Activated CD4-positive, alpha-beta T cell treated with anti-CD3 and anti-CD28 coated beads, Interleukin-10, Interleukin-2, amounts not matched to agents 100 ng/mL and 50 ng/mL, durations not matched to agents 16 hours and 8 hours (primary cell): ENCODE measurements at regions not wholly inside any gene's neighbourhood (a gene's known extent, or its start where the extent isn't known, plus 50 kb on each side); places are given as distances from the start of the nearest gene placed in this dataset.

ENCODE experiments used
- DNase-seq: peaks from one replicate; pipeline ENCODE4 v3.0.0-alpha.2; 2020

DNA sequence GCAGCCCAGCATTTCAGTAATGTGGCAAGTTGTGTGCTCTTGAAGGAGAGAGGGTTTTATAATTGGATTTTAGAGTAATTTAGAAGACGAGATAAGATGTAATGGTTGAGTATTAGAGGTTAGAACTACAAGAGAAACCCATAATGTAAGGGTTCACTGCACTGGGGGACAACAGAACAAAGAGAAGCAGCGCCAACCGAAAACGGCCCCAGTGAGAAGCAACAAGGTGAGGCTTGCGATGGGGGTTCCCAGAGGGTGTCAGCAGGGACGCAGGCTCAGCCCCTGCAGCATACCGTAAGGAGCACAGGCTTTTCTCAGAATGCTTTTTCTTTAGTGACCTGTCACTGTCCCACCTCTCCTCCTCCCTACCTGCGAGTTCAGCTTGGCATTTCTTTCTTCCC is 183.9 kb upstream of the ETAA1 start:
- DNase-seq: no peak

DNA sequence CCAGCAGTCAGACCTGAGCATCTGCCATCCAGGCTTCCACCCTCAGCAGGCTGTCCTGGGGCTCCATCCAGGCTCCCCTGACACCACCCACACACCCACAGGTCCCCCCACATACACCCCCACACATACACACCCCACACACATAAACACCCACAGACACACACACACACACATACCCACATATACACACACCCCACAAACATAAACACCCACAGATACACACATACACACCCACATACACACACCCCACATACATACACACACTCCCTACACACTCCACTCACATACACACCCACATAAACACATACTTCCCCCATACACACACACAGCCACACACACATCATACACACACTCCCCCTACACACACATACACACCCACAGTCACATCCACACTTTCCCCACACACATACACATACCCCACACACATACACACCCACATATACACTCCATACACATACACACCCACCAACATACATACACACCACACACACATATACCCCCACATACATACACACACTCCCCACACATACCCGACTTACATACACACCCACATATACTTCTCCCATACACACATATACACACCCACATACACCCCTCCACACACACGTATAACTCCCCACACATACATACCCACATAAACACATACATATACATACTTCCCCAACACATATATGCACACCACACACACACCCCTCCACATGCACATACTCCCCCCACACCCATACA is 183.3 kb upstream of the ETAA1 start:
- DNase-seq: no peak

DNA sequence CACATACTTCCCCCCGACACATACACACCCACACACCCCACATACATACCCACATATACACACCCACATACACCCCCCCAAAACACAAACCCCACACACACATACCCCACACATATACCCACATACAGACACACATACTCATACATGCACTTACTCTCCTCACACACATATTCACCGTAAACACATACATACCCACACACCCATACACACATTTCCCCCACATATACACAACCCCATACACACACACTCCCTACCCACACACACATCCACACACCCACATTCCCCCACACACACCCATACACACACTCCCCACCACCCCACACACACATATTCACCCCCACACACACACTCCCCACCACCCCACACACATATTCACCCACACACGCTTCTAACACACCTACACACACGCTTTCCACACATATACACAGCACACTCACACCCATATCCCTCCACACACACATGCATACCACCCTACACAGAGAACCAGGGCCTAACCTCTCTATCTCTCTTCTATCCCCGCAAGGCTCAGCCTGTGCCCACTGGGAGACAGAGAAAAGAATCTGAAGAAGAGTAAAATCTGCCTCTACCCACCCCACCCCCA is 182.4 kb upstream of the ETAA1 start:
- DNase-seq: no peak

DNA sequence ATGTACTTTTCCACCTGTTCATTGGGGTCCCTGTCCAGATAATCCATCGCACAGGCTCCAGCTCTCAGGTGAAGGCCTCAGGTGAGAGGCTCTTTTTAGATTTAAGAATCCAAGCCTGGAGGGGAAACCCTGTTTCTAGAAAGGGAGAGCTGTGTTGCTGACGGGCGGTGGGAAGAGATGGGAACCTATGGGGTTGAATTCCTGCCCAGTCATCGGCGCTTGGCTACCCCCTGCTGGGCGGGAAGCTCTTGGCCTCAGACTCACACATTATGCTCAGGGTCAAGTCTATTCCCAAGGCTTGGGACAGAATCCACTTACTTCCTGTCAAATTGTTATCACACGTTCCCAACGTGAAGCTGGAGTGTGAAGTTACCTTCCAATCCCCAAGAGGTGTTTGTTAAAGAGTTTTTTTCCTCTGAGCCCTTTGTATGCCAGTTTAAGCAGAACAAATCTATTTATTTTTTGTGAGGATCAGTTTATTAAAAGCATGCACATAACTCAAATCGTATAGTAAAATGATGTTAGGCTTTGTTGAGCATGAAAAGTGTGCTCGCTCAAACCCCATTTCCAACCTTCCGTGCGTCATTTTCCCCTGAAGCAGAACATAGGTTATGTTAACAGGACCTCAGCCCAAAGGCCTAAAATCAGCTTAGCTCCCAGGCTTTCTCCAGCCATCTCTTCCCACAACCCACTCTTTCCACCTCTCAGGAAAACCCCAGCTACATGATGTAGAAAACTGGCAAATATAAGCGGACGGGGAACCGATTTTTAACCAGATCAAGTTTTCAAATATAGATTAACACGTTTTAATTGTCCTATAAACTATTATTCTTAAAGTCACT is 181.7 kb upstream of the ETAA1 start:
- no peak for DNase-seq

DNA sequence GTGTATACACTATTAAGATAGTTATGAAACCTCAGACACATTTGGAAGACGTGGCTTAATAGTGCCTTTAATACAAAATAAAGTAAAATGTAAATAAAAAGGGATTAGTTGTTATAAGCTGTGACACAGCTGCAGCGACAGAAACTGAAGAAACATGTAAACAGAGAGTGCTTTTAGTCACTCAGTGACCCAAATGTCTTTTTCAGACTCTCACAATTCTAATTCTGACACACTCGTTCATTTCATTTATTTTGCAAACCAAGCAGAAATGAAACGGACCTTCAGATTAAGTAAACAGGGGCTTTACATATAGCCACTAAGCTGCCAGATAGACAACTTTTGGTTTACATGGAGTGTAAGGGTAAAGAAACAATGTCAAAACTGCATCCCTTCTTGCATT is 181.0 kb upstream of the ETAA1 start:
- no peak for DNase-seq

DNA sequence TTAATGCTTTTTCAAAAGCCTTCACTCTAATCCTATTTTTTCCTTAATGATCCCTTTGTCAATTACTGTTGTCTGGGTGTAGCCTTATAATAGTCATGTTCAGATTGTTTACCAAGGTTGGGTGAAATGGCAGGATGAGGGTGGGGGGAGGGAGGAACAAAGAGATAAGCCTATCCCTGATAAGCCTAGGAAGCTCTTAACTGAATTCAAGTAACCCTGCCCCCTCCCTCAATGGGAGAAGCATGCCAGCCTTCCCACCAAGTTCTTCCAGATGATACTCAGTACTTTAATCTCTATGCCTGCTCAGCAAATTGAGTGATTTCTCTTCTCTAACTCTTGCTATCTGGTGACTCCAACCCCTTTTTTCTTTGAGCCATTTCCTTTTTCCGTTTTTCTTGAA is 180.3 kb upstream of the ETAA1 start:
- DNase-seq: no peak

DNA sequence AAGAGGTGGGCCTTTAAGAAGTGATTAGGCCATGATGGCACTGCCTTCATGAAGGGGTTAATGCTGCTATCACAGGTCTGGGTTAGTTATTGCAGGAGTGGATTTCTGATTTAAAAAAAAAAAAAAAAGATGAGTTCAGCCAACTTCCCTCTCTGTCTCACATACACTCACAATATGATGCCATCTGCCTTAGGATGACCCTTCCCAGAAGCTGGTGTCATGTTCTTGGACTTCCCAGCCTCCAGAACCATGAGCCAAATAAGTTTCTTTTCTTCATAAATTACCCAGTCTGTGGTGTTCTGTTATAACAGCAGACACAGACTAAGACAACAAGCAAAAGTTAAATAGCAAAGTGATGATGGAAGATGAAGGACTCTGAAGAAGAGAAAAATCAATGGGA is 179.7 kb upstream of the ETAA1 start:
- no peak for DNase-seq

DNA sequence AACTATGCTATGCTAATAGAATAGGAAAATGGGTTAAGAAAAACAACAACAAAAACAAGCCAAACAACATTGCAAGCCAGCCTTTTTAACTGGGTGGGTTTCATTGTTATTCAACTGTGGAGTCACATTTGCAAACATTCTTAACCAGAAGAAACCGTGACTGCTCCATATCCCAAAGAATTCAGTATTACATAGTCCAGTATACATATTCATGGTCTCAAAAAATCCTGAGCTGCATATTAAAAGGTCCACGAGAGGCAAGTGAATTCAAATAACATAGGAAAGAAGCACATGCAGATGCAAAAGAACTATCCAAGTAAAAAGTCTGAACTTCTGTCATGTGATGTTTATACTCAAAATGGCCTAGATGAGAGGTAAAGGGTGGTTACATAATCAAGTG is 179.1 kb upstream of the ETAA1 start:
- DNase-seq: no peak

DNA sequence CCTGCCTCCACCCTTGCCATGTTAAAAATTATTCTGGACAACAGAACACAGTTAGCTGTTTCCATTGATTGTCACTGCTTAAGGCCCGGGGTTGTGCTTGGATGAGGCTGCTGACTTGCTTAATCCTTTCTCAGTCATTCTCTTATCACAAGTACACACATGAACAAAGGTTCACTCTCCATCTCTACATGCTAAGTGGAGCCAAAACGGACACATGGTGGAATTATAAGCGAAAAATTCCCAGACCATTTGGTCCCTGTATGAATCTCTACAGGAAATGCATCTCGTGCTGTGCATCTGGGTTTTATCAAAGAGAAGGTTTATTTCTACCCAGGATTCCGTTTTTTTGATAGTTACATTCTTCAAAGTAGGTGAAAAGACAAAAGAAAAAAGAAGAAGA is 177.5 kb upstream of the ETAA1 start:
- DNase-seq: no peak

DNA sequence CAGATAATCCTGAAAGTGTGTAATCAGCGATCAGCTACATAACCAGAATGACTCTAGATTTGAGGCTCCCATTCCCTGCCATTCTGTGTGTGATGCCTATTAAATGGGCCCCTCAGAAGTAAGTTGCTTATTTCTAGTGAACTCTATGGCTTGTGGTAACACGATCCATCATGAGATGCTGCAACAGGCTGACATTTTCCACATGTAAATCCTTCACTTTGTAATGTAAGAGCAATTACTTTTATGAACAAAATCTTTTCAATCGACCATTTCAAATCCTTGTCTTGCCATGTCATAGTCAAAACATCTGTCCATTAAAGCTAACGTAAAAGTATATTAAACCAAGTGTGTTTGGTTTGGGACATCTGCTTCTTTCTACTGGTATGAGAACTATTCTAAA is 175.9 kb upstream of the ETAA1 start:
- no peak for DNase-seq

DNA sequence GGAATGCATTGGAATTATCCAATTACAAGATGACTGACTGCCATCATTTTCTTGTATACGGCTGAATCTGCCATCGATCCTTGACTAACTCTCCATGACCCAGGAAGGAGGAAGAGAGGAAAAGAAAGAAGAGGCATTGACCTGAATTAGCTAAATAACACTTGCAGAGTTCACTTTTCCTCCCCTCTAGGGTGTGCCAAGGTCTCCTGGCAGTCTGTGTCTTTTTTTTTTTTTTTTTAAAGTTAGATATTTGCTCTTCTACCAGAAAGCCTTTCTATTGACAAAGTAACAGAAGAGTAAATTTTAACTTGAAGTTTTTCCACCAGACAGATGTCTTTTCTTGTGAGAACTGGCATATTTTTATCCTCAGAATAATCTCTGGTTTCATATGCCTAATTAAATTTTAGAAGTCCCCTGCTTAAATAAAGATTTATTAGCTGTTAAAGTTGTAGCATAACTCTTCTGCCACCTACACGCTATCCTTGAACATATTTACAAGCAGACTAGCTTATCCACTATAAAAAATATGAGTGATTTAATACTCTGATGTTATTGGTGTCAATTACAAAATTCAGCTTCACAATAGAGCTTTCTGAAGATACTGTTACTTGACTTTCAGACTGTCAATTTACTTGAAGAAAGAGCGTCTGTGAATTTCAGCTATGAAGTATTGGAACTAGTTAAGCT is 171.7 kb upstream of the ETAA1 start:
- DNase-seq: no peak

DNA sequence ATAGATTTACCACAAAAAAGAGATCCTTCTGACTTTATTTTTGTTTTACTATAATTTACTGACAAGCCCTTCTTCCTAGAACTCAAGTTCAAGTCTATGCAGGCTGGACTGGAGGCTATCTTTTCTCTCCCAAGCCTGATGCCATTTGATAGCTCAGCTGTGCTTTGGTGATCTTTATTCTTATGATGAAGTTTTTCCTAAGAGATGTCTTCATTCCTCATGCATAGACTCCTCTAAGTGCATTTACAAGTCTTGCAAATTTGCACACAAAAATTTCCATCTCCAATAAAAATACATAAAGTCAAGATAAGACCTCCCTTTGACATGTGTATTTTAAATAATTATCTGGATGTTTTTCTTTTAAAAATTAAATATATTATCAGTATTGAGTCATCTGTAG is 167.4 kb upstream of the ETAA1 start:
- no peak for DNase-seq

DNA sequence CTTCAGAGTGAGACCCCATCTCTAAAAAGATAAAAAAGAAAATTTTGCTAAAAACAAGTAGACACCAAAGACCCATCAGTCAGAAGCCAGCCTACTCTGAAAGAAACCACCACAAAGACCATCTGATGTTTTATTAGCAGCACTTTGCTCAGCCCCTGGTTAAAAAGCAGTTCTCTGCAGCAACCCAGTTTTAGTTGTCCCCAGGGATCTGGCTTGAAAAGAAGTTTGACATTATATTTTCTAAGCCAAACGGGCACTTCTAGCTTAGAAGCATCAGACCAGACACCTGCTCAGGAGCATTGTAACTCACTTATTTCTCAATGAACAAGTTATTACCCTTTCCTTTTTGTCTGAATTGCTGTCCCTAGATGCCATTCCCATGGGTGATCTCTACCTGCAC is 164.2 kb upstream of the ETAA1 start:
- DNase-seq: no peak

DNA sequence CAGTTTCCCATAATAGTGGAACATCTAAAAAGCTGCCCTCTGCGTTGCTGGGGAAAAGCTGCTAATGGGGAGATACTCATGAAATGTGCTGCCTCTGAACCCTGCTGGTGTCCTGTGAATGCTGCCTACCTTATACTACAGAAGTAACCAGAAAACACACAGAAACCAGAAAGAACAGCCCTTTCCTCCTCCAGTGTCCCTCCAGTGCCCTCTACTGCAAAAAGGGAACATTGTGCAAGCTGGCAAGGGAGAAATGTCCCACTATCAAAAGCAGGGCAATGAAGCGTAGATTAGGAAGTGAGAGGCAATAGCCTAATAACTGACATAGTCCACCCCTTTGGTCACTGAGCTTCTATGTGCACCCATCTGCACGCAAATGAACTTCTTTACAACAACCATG is 162.7 kb upstream of the ETAA1 start:
- DNase-seq: no peak

DNA sequence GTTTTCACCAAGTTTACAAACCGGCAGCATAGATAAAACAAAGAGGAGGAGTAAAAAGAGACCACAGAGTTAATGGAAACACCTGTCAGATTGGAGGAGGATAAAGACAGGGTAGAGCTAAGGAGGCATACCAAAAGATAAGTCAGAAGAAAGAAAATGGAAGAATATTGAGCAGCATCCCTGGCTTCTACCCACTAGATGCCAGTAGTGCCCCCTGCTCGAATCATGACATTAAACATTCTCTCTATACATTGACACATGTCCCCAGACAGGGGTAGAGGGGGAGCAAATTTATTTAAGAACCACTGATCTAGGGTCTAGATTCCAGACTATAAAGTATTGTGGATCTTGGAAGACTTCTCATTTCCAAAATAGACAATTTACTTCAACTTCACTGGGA is 159.8 kb upstream of the ETAA1 start:
- no peak for DNase-seq

DNA sequence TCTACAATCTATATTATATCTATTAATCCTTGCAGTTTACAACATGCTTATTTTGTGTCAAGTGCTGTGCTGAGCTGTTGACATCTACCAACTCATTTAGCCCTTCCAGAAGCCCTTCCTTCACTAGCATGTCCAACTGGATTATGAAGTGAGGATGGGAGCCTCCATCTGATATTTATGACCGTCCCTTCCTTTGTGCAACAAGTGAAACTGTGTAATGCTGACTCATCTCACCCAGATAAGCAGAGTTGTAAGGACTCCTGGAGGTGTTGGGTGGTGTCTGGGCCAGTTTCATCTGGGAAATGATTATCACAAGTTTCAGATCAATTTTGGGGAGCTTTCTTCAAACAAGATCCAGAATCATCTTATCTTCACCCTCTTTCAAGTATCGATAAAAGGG is 156.6 kb upstream of the ETAA1 start:
- DNase-seq: no peak

DNA sequence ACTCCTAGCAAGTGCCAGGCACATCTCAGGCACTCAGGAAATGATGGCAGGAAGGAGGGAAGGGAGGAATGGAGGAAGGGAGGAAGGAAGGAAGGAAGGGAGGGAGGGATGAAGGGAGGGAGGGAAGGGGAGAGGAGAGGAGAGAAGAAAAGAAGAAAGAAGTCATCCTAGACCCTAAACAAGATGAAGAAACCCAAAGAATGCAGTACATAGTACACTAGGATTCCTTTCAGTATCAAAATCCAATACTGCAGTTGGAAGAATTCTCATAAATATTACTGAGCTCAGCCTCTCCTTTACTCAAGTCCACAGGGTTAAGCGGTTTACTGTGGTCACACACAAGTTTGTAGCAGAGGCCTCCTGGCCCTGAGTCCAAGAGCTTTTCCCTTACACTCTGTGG is 155.7 kb upstream of the ETAA1 start:
- DNase-seq: no peak

DNA sequence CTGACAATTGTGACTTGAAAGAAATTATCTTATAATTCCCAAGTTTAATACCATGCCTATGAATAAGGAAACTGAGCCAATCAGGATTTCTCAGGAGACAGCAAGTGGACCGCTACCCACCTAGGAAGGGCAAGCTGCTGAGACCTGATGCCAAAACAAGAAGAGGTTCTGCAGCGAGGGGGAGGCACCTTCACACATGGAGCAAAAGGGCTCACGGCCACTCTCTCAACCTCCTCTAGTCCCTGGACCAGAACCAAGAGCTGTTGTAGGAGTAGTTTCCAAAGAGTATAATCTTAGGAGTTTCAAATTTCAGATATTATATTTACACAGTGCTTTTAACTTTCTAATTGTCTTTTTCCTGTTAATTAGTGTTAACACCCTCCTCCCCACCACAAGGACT is 154.7 kb upstream of the ETAA1 start:
- DNase-seq: no peak

DNA sequence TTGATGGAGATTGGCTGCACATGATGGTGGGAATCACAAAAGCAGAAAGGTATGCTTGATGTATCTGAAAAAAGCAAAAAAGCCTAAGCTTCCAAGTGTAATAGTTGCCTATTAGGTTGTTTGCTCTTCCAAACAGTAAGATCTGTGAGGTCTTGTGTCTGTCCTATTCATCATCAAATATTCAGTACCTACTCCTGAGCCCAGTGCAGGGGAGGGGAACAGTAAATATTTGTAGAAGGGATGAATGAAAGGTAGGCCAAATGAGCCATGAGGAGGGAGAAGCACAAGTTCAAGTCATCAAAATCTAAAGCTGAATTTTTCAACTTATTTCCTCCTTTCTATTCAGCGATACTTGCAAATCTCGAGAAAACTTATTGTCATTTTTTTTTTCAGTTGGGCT is 153.2 kb upstream of the ETAA1 start:
- no peak for DNase-seq

DNA sequence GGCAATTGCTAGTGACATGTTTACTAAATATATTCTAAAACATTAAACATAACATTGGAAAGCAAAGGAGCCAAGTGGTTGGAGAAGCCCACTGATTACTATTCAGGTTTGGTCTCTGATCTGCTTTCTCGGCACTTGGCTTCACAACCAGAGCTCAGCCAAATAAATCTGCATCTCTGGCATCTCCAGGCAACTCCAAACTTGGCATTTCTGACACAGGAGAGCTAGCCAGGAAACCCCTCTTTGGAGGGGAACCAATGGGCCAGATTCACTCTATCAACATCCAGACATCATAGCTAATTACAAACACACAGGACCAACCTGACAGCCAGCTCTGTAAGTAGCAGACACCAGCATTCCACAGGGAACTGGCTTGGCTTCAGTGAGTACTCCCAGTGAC is 150.3 kb upstream of the ETAA1 start:
- no peak for DNase-seq

DNA sequence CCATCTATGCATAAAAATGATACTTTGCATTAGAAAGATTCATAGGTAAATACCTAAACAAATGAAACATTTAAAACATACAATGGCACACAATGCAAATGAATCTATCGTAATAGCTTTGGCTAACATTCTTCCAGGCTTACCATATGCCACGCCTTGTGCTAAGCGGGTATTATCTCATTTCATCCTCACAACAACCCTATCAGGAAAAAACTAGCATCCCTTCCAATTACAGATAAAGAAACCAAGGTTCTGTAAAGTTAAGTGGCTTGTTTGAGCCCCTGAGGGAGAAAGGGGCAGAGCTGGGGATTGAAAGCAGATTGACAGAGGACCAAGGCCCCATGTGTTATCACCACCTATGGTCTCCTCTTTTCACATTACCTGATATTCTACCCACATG is 145.4 kb upstream of the ETAA1 start:
- DNase-seq: no peak

DNA sequence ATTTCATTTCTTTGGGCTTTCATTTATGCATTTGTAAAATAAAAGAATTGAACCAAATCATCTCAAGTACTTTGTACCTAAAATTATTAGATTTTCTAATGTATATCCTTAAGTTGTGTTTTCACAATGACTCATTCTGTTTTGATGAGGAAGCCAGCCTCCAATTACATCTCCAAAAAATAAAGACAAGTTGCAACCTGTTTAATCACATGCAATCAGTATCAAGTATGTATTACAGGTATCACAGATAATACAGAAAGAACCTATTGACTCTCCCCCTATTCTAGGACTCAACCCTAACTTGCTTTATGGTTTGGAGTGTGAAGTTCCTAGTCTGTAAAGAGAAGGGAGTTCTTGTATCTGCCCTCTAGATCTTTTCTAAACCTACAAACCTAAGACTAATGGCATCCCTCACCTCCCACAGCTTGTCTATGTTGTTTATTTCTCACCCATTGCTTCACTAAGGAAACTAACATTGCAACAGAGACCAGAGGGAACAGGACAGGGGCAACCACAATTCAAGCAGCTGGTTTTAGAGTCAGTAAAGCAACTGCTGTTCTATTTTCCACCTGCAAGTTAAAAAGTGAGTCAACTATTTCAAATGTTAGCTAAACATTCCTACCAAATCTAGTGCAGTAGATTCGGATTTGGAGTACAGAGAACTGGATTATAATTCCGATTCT is 141.1 kb upstream of the ETAA1 start:
- DNase-seq: no peak

DNA sequence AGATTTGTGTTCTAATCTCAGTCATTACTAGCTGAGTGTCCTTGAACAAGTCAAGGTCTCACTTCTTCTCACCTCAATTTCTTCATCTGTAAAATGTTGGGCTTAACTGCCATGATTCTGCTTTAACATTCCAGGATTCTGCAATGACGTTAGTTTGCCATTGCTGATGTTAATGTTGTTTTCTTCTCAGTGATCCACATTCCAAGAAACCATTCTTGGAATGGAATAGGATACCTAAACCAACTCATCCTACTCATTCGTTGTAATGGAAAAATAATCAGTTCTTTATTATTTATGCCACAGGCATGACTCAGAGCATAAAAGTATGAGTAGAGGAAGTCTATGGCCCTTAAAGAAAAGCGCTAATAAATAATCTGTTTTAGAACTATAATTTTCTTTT is 140.2 kb upstream of the ETAA1 start:
- DNase-seq: no peak
